Endodermal cell (in vitro differentiated cells): ENCODE measurements at regions not wholly inside any gene's neighbourhood (a gene's known extent, or its start where the extent isn't known, plus 50 kb on each side); places are given as distances from the start of the nearest gene placed in this dataset.
A peak's percentile ranks its signal among the peaks of the same experiment; 100 is the strongest.
"Not testable (repeated sequence)": the region's sequence is repeated elsewhere in the genome, so short reads cannot be mapped to it uniquely, and the experiment has no call there.

Experiments
- DNase-seq: peaks from one replicate; pipeline ENCODE4 v3.0.0-alpha.2; 2017
- H3K27ac ChIP-seq: 2 replicates; pipeline ENCODE4 v1.5.1; 2013; ENCODE audit warnings: mild to moderate bottlenecking, low read depth, low read length, moderate library complexity
- H3K27me3 ChIP-seq: 2 replicates; pipeline ENCODE4 v1.6.1; 2013; ENCODE audit warnings: mild to moderate bottlenecking, low read length, moderate library complexity; ENCODE audit not compliant: insufficient read depth, control insufficient read depth, poor library complexity, severe bottlenecking
- H3K36me3 ChIP-seq: 2 replicates; pipeline ENCODE4 v1.7.0; 2013; ENCODE audit warnings: mild to moderate bottlenecking, low read length, moderate library complexity; ENCODE audit not compliant: control insufficient read depth, insufficient read depth
- H3K4me1 ChIP-seq: one replicate; pipeline ENCODE4 v1.7.0; 2013; ENCODE audit warnings: low read length; ENCODE audit not compliant: control insufficient read depth, insufficient read depth
- H3K4me3 ChIP-seq: 2 replicates; pipeline ENCODE4 v1.5.1; 2013; ENCODE audit warnings: mild to moderate bottlenecking, low read length, moderate library complexity
- H3K9ac ChIP-seq: 2 replicates; pipeline ENCODE4 v1.6.1; 2013; ENCODE audit warnings: mild to moderate bottlenecking, low read length, moderate library complexity; ENCODE audit not compliant: poor library complexity, severe bottlenecking; ENCODE audit errors: extremely low read depth
- H3K9me3 ChIP-seq: 2 replicates; pipeline ENCODE4 v1.6.1; 2013; ENCODE audit warnings: mild to moderate bottlenecking, low read length, moderate library complexity; ENCODE audit not compliant: control insufficient read depth
- H3K27ac Mint-ChIP-seq: 2 replicates; pipeline ENCODE4 v1.8.0; 2020; ENCODE audit warnings: mixed read lengths
- H3K27me3 Mint-ChIP-seq: 2 replicates; pipeline ENCODE4 v1.8.0; 2021; ENCODE audit warnings: mild to moderate bottlenecking, mixed read lengths; ENCODE audit not compliant: insufficient read depth
- H3K36me3 Mint-ChIP-seq: 2 replicates; pipeline ENCODE4 v1.8.0; 2020; ENCODE audit warnings: low read depth, mixed read lengths
- H3K4me1 Mint-ChIP-seq: 2 replicates; pipeline ENCODE4 v1.8.0; 2020; ENCODE audit warnings: mixed read lengths
- H3K4me3 Mint-ChIP-seq: 2 replicates; pipeline ENCODE4 v1.8.0; 2020; ENCODE audit warnings: mild to moderate bottlenecking, moderate library complexity, mixed read lengths
- H3K9me3 Mint-ChIP-seq: 2 replicates; pipeline ENCODE4 v1.8.0; 2020; ENCODE audit warnings: mild to moderate bottlenecking, mixed read lengths
- CTCF ChIP-seq: fragments of 200-600 bp; sonication (generic); conservative IDR thresholded peaks from 2 replicates; pipeline ENCODE4 v1.5.0; 2021; ENCODE audit warnings: antibody characterized with exemption, mild to moderate bottlenecking
- WGBS, 2 experiments: methylation state at CpG; one replicate each; pipeline versions ENCODE4 v1.1.5 to v1.1.7; 2013; ENCODE audit warnings: missing lambda C conversion rate in 2 of 2, mixed read lengths in 1 of 2; ENCODE audit not compliant: insufficient coverage in 1 of 2, insufficient read length in 1 of 2; 5-methylcytosine and 5-hydroxymethylcytosine counted together

DNA sequence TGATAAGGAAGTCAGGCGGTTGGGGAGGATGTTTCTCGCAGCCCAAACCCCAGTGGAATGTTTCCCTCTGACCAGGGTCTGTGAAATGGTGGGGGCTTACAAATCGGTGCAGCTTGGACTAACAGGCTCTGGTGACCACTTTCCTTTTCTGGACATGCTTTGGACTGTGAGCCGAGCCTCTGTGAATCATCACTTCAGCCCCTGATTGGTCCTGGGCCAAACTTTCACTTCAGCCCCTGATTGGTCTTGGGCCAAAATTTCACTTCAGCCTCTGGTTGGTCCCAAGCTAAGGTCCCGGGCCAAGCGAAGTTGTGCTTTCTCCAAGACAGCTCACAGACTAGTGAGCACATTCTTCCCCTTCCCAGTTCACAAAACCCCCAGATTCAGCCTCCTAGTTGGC, 223.7 kb upstream of the ANKRD20A1 start:
- H3K4me1 Mint-ChIP-seq, H3K36me3 ChIP-seq, H3K27ac ChIP-seq, H3K4me1 ChIP-seq, H3K27me3 Mint-ChIP-seq, H3K9me3 Mint-ChIP-seq, H3K9me3 ChIP-seq, H3K4me3 Mint-ChIP-seq, H3K9ac ChIP-seq, H3K27ac Mint-ChIP-seq, H3K36me3 Mint-ChIP-seq, H3K4me3 ChIP-seq, H3K27me3 ChIP-seq, DNase-seq: not testable (repeated sequence)
- WGBS, 2 experiments, result no CpG with 5 or more reads among the region's 6 CpGs

DNA sequence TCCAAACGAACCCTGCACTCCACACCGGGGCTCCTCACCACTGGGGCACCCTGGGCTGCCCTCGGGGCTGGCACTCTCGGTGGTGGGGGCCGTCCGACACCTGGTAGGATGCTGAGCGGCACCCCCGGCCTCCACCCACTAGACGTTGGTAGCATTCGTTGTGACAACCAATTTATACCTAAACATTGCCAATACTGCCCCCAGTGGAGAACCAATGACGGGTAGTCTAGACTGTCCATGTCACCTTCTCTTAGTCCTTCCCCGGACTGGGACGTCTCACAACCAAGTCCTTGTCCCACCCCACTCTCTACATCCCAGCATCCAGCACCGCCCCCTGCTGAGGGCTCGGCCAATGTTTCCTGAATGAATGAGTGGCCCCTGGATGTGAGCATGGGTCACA, 246.8 kb upstream of the ANKRD20A1 start:
- not testable (repeated sequence) for H3K4me3 Mint-ChIP-seq, H3K36me3 Mint-ChIP-seq, H3K4me1 ChIP-seq, H3K27ac ChIP-seq, H3K9me3 ChIP-seq, H3K4me3 ChIP-seq, H3K27me3 ChIP-seq, H3K4me1 Mint-ChIP-seq, H3K9me3 Mint-ChIP-seq, H3K27me3 Mint-ChIP-seq, H3K27ac Mint-ChIP-seq, H3K9ac ChIP-seq, H3K36me3 ChIP-seq
- peak; percentile 20 for TF ChIP-seq CTCF
- peak; percentile 24 for DNase-seq
- 82 to 83% methylated on average over 10 of the region's 15 CpGs for WGBS, 2 experiments

GRCh38 chr9:67609872-67610271, 248.9 kb upstream of the ANKRD20A1 start:
- H3K27ac Mint-ChIP-seq, H3K4me3 Mint-ChIP-seq, H3K9me3 ChIP-seq, H3K9me3 Mint-ChIP-seq, H3K36me3 ChIP-seq, H3K27ac ChIP-seq, H3K9ac ChIP-seq, H3K4me1 Mint-ChIP-seq, H3K27me3 Mint-ChIP-seq, DNase-seq, H3K36me3 Mint-ChIP-seq, H3K27me3 ChIP-seq, H3K4me1 ChIP-seq, H3K4me3 ChIP-seq: not testable (repeated sequence)
- WGBS, 2 experiments, result 48% methylated on average over 4 of the region's 8 CpGs; no CpG with 5 or more reads in 1 of the 2 experiments

GRCh38 chr9:67609435-67609834, 249.3 kb upstream of the ANKRD20A1 start:
- DNase-seq, result peak; percentile 19
- not testable (repeated sequence) for H3K27ac Mint-ChIP-seq, H3K36me3 ChIP-seq, H3K27me3 ChIP-seq, H3K27me3 Mint-ChIP-seq, H3K9ac ChIP-seq, H3K4me1 Mint-ChIP-seq, H3K4me3 Mint-ChIP-seq, H3K27ac ChIP-seq, H3K9me3 Mint-ChIP-seq, H3K36me3 Mint-ChIP-seq, H3K4me3 ChIP-seq, H3K9me3 ChIP-seq, H3K4me1 ChIP-seq
- 100% methylated on average over 1 of the region's 7 CpGs; no CpG with 5 or more reads in 1 of the 2 experiments for WGBS, 2 experiments

DNA sequence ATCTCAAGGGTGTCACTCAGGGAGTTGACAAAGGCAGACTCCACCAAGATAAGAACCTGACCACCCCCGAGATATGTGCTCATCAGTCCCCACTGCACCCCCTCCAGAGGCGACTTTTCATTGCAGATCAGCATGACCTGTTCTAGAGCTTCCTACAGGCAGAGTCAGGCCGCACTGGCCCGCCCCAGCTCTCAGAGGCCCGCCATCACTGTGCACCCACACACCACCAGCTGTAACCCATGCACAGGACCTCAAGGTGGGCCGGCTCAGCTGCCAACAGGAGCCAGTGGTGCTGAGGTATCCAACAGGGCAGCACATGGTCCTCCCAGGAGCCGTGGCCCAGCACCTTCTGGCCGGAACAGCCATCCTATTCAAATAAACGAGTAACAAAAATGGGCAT, 253.6 kb upstream of the ANKRD20A1 start:
- not testable (repeated sequence) for H3K36me3 ChIP-seq, H3K36me3 Mint-ChIP-seq, H3K27me3 ChIP-seq, DNase-seq, H3K4me3 Mint-ChIP-seq, H3K9me3 Mint-ChIP-seq, H3K27me3 Mint-ChIP-seq, H3K4me1 ChIP-seq, H3K27ac ChIP-seq, H3K4me3 ChIP-seq, H3K4me1 Mint-ChIP-seq, H3K9me3 ChIP-seq, H3K9ac ChIP-seq, H3K27ac Mint-ChIP-seq
- no CpG with 5 or more reads among the region's 9 CpGs for WGBS, 2 experiments

- H3K36me3 Mint-ChIP-seq, H3K27ac ChIP-seq, H3K9me3 Mint-ChIP-seq, H3K27me3 ChIP-seq, H3K9ac ChIP-seq, H3K36me3 ChIP-seq, H3K27ac Mint-ChIP-seq, H3K4me3 Mint-ChIP-seq, H3K4me3 ChIP-seq, H3K4me1 Mint-ChIP-seq, H3K4me1 ChIP-seq, H3K27me3 Mint-ChIP-seq, H3K9me3 ChIP-seq, DNase-seq: not testable (repeated sequence)
- no CpG with 5 or more reads among the region's 9 CpGs for WGBS, 2 experiments
Measured at GRCh38 chr9:67603609-67604008, 255.1 kb upstream of the ANKRD20A1 start.

GRCh38 chr9:67592424-67592823, 266.3 kb upstream of the ANKRD20A1 start:
- not testable (repeated sequence) for H3K9ac ChIP-seq, H3K27me3 Mint-ChIP-seq, H3K4me3 ChIP-seq, H3K4me1 ChIP-seq, H3K9me3 Mint-ChIP-seq, H3K27me3 ChIP-seq, H3K9me3 ChIP-seq, H3K27ac ChIP-seq, H3K27ac Mint-ChIP-seq, H3K4me1 Mint-ChIP-seq, DNase-seq, H3K4me3 Mint-ChIP-seq, H3K36me3 Mint-ChIP-seq, H3K36me3 ChIP-seq
- no CpG with 5 or more reads among the region's 8 CpGs for WGBS, 2 experiments
